ENCODE measurements at regions not wholly inside any gene's neighbourhood (a gene's known extent, or its start where the extent isn't known, plus 50 kb on each side); places are given as distances from the start of the nearest gene placed in this dataset.
"Not testable (repeated sequence)": the region's sequence is repeated elsewhere in the genome, so short reads cannot be mapped to it uniquely, and the experiment has no call there.

- peak overlapping the region; percentile 22 for H3K4me3 ChIP-seq (ENCODE audit: low read depth, low read length)
These were observed 89.4 kb upstream of the GOLGA6L1 start for GRCh38 chr15:23225756-23226729.

GRCh38 chr15:23209452-23209851 lies 72.8 kb upstream of the GOLGA6L1 start:
- H3K4me1 ChIP-seq (ENCODE audit: control insufficient read depth, insufficient read depth, low read length); H3K27me3 ChIP-seq (ENCODE audit: control insufficient read depth, insufficient read depth, low read length); H3K36me3 ChIP-seq (ENCODE audit: control insufficient read depth, insufficient read depth, low read length); H3K9me3 ChIP-seq (ENCODE audit: control insufficient read depth, insufficient read depth, low read length); H3K4me3 ChIP-seq (ENCODE audit: low read depth, low read length); H3K9ac ChIP-seq (ENCODE audit: low read depth, low read length): not testable (repeated sequence)

More at GRCh38 chr15:23225756-23226729, 89.4 kb upstream of the GOLGA6L1 start:
- not testable (repeated sequence) for H3K9me3 ChIP-seq (ENCODE audit: control insufficient read depth, insufficient read depth, low read length); H3K4me1 ChIP-seq (ENCODE audit: control insufficient read depth, insufficient read depth, low read length); H3K27me3 ChIP-seq (ENCODE audit: control insufficient read depth, insufficient read depth, low read length); H3K9ac ChIP-seq (ENCODE audit: low read depth, low read length); H3K36me3 ChIP-seq (ENCODE audit: control insufficient read depth, insufficient read depth, low read length)

GRCh38 chr15:23199811-23200465 lies 63.3 kb upstream of the GOLGA6L1 start:
- H3K9me3 ChIP-seq (ENCODE audit: control insufficient read depth, insufficient read depth, low read length); H3K36me3 ChIP-seq (ENCODE audit: control insufficient read depth, insufficient read depth, low read length); H3K4me3 ChIP-seq (ENCODE audit: low read depth, low read length): not testable (repeated sequence)

GRCh38 chr15:23198375-23198774 lies 61.8 kb upstream of the GOLGA6L1 start:
- not testable (repeated sequence) for H3K27me3 ChIP-seq (ENCODE audit: control insufficient read depth, insufficient read depth, low read length); H3K9ac ChIP-seq (ENCODE audit: low read depth, low read length); H3K4me1 ChIP-seq (ENCODE audit: control insufficient read depth, insufficient read depth, low read length); H3K9me3 ChIP-seq (ENCODE audit: control insufficient read depth, insufficient read depth, low read length); H3K36me3 ChIP-seq (ENCODE audit: control insufficient read depth, insufficient read depth, low read length); H3K4me3 ChIP-seq (ENCODE audit: low read depth, low read length)

More at GRCh38 chr15:23199811-23200465, 63.3 kb upstream of the GOLGA6L1 start:
- H3K27me3 ChIP-seq (ENCODE audit: control insufficient read depth, insufficient read depth, low read length); H3K4me1 ChIP-seq (ENCODE audit: control insufficient read depth, insufficient read depth, low read length); H3K9ac ChIP-seq (ENCODE audit: low read depth, low read length): not testable (repeated sequence)

- H3K4me1 ChIP-seq (ENCODE audit: control insufficient read depth, insufficient read depth, low read length); H3K9me3 ChIP-seq (ENCODE audit: control insufficient read depth, insufficient read depth, low read length); H3K9ac ChIP-seq (ENCODE audit: low read depth, low read length); H3K27me3 ChIP-seq (ENCODE audit: control insufficient read depth, insufficient read depth, low read length); H3K36me3 ChIP-seq (ENCODE audit: control insufficient read depth, insufficient read depth, low read length); H3K4me3 ChIP-seq (ENCODE audit: low read depth, low read length): not testable (repeated sequence)
These were observed 55.7 kb upstream of the GOLGA6L1 start for GRCh38 chr15:23192313-23192712.

All from iPS-15b (cell line).